Tibial nerve (tissue), 4 donors: ENCODE measurements at regions not wholly inside any gene's neighbourhood (a gene's known extent, or its start where the extent isn't known, plus 50 kb on each side); places are given as distances from the start of the nearest gene placed in this dataset.

Experiments
- CTCF ChIP-seq, 5 experiments: fragments of 200-600 bp in 3 of 5; fragments of 450-650 bp in 2 of 5; sonication (generic) in 3 of 5; IDR thresholded peaks; one replicate each; pipeline ENCODE4 v1.5.1; 2016 to 2019; ENCODE audit warnings: antibody characterized with exemption in 5 of 5, mild to moderate bottlenecking in 3 of 5, moderate library complexity in 2 of 5
- EP300 ChIP-seq, 2 donors: sonication (generic); formaldehyde crosslinking; IDR thresholded peaks; one replicate each; pipeline ENCODE4 v1.6.1; 2017; ENCODE audit warnings: antibody characterized with exemption in 2 of 2, mild to moderate bottlenecking in 1 of 2
- POLR2A ChIP-seq, 2 donors: fragments of 450-650 bp; IDR thresholded peaks; one replicate each; pipeline ENCODE4 v1.6.1; 2017; ENCODE audit warnings: antibody characterized with exemption in 2 of 2, mild to moderate bottlenecking in 2 of 2, moderate library complexity in 2 of 2

DNA sequence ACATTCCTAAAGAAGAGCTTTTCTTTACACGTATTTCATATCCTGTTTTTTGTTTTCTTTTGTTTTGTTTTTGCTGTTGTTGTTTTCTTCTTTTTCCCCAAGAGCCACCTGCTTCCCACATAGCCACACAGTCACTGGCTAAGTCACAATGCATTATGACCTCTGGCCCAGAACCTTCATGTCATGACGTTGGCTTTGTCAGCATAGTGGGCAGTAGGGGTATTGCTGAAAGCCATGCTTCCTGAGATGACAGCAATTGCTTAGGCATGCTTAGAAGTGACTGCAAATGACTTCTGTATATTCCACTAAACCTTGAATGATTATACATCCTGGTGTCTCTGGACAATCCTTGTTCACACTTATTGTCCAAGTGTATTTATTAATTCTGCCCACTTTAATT lies 375.8 kb downstream of the TAF11L14 start:
- no peak for TF ChIP-seq CTCF (IDR thresholded peaks at IDR 0.05)
- TF ChIP-seq EP300 (IDR thresholded peaks at IDR 0.05) = no peak
- no peak for TF ChIP-seq POLR2A (IDR thresholded peaks at IDR 0.05)
